SK-N-SH (cell line): ENCODE measurements at regions not wholly inside any gene's neighbourhood (a gene's known extent, or its start where the extent isn't known, plus 50 kb on each side); places are given as distances from the start of the nearest gene placed in this dataset.

Experiments used
- CHD2 ChIP-seq: fragments of 150-350 bp; IDR thresholded peaks from 2 replicates; pipeline ENCODE4 v1.6.1; 2018; ENCODE audit warnings: low read length; ENCODE audit not compliant: partially characterized antibody
- EP300 ChIP-seq, 2 experiments: IDR thresholded peaks; 2 replicates each; pipeline versions ENCODE4 v1.4.0 to v1.6.1; 2012; ENCODE audit warnings: borderline replicate concordance in 1 of 2, low read depth in 1 of 2, low read length in 1 of 2
- FOXJ3 ChIP-seq: sonication (generic); formaldehyde crosslinking; IDR thresholded peaks from 2 replicates; pipeline ENCODE4 v1.5.1; 2020; ENCODE audit warnings: mild to moderate bottlenecking, missing genetic modification reagents
- FOXM1 ChIP-seq: IDR thresholded peaks from 2 replicates; pipeline ENCODE4 v1.4.0; 2012; ENCODE audit warnings: low read depth, mild to moderate bottlenecking
- GATA2 ChIP-seq: sonication (generic); formaldehyde crosslinking; IDR thresholded peaks from 2 replicates; pipeline ENCODE4 v1.5.0; 2020; ENCODE audit warnings: mild to moderate bottlenecking, missing genetic modification reagents
- JUND ChIP-seq: IDR thresholded peaks from 2 replicates; pipeline ENCODE4 v1.4.0; 2012
- MXI1 ChIP-seq: IDR thresholded peaks from 2 replicates; pipeline ENCODE4 v1.6.1; 2012; ENCODE audit warnings: mild to moderate bottlenecking, low read depth, low read length, improper control_type of control experiment
- NFIC ChIP-seq: IDR thresholded peaks from 2 replicates; pipeline ENCODE4 v1.4.0; 2012; ENCODE audit warnings: borderline replicate concordance
- SIN3A ChIP-seq: IDR thresholded peaks from 2 replicates; pipeline ENCODE4 v1.6.1; 2012; ENCODE audit warnings: low read depth, mild to moderate bottlenecking, low read length, moderate library complexity, borderline replicate concordance
- SMC3 ChIP-seq: IDR thresholded peaks from 2 replicates; pipeline ENCODE4 v1.6.1; 2012; ENCODE audit warnings: low read depth, low read length, improper control_type of control experiment
- TAF1 ChIP-seq: IDR thresholded peaks from 2 replicates; pipeline ENCODE4 v1.6.1; 2012; ENCODE audit warnings: low read depth, mild to moderate bottlenecking, low read length, moderate library complexity, borderline replicate concordance
- TF ChIP-seq, protein P1 (sequence below): fragments of 200-600 bp; sonication (generic); IDR thresholded peaks from 2 replicates; pipeline ENCODE4 v1.6.1; 2017; ENCODE audit warnings: antibody characterized with exemption, mild to moderate bottlenecking, moderate library complexity
- TF ChIP-seq, protein P2 (sequence below): IDR thresholded peaks from 2 replicates; pipeline ENCODE4 v1.6.1; 2012; ENCODE audit warnings: mild to moderate bottlenecking, low read depth, low read length, moderate library complexity

DNA sequence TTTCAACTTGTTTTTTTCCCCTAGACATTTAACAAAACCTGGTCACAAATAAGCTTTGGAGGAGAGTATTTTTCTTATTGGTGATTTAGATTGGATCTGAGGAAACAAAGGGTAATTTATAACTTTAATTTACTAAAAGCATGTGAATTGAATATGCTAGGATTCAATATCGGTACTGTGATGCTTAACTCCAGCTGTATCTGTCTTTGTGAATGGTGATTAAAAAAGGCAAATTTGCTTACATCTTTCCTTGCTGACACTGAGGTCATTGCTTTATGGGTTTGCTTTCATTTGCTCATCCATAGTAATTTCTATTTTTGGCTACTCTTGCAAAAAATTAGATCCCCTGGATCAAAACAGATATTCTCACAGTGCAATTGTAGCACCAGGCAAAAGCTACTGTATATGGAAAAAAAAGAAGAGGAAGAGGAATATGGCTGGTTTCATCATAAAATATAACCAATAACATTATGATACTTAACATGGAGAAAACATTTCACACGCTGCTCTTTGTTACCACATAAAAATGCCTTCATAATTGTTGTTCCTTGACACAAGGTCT lies 832.0 kb upstream of the ZEB2 start:
- TF ChIP-seq, protein P1, sequence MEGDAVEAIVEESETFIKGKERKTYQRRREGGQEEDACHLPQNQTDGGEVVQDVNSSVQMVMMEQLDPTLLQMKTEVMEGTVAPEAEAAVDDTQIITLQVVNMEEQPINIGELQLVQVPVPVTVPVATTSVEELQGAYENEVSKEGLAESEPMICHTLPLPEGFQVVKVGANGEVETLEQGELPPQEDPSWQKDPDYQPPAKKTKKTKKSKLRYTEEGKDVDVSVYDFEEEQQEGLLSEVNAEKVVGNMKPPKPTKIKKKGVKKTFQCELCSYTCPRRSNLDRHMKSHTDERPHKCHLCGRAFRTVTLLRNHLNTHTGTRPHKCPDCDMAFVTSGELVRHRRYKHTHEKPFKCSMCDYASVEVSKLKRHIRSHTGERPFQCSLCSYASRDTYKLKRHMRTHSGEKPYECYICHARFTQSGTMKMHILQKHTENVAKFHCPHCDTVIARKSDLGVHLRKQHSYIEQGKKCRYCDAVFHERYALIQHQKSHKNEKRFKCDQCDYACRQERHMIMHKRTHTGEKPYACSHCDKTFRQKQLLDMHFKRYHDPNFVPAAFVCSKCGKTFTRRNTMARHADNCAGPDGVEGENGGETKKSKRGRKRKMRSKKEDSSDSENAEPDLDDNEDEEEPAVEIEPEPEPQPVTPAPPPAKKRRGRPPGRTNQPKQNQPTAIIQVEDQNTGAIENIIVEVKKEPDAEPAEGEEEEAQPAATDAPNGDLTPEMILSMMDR, result no peak
- no peak for TF ChIP-seq FOXJ3 (CRISPR knock-in tag)
- TF ChIP-seq SIN3A, result no peak
- no peak for TF ChIP-seq CHD2
- TF ChIP-seq MXI1, result no peak
- no peak for TF ChIP-seq JUND
- no peak for TF ChIP-seq FOXM1
- TF ChIP-seq EP300 (IDR thresholded peaks at IDR 0.05; ENCODE audit: borderline replicate concordance in 1 of 2, low read depth in 1 of 2, low read length in 1 of 2), result no peak
- no peak for TF ChIP-seq TAF1
- TF ChIP-seq, protein P2, sequence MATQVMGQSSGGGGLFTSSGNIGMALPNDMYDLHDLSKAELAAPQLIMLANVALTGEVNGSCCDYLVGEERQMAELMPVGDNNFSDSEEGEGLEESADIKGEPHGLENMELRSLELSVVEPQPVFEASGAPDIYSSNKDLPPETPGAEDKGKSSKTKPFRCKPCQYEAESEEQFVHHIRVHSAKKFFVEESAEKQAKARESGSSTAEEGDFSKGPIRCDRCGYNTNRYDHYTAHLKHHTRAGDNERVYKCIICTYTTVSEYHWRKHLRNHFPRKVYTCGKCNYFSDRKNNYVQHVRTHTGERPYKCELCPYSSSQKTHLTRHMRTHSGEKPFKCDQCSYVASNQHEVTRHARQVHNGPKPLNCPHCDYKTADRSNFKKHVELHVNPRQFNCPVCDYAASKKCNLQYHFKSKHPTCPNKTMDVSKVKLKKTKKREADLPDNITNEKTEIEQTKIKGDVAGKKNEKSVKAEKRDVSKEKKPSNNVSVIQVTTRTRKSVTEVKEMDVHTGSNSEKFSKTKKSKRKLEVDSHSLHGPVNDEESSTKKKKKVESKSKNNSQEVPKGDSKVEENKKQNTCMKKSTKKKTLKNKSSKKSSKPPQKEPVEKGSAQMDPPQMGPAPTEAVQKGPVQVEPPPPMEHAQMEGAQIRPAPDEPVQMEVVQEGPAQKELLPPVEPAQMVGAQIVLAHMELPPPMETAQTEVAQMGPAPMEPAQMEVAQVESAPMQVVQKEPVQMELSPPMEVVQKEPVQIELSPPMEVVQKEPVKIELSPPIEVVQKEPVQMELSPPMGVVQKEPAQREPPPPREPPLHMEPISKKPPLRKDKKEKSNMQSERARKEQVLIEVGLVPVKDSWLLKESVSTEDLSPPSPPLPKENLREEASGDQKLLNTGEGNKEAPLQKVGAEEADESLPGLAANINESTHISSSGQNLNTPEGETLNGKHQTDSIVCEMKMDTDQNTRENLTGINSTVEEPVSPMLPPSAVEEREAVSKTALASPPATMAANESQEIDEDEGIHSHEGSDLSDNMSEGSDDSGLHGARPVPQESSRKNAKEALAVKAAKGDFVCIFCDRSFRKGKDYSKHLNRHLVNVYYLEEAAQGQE, result no peak
- TF ChIP-seq GATA2 (CRISPR knock-in tag), result no peak
- no peak for TF ChIP-seq SMC3
- TF ChIP-seq NFIC, result no peak
